Panc1 (cell line): ENCODE measurements at regions not wholly inside any gene's neighbourhood (a gene's known extent, or its start where the extent isn't known, plus 50 kb on each side); places are given as distances from the start of the nearest gene placed in this dataset.

Experiments
- POLR2AphosphoS5 ChIP-seq: IDR thresholded peaks from 2 replicates; pipeline ENCODE4 v1.6.1; 2012; ENCODE audit warnings: mild to moderate bottlenecking, low read depth, low read length, moderate library complexity
- REST ChIP-seq, 2 experiments: IDR thresholded peaks; 2 replicates each; pipeline ENCODE4 v1.6.1; 2011 to 2012; ENCODE audit warnings: low read depth in 2 of 2, control low read depth in 1 of 2, low read length in 1 of 2, mild to moderate bottlenecking in 1 of 2, moderate library complexity in 1 of 2; ENCODE audit not compliant: insufficient read depth in 1 of 2
- TF ChIP-seq, protein P1 (sequence below): fragments of 450-650 bp; IDR thresholded peaks from 2 replicates; pipeline ENCODE4 v1.5.1; 2017; ENCODE audit warnings: mild to moderate bottlenecking

DNA sequence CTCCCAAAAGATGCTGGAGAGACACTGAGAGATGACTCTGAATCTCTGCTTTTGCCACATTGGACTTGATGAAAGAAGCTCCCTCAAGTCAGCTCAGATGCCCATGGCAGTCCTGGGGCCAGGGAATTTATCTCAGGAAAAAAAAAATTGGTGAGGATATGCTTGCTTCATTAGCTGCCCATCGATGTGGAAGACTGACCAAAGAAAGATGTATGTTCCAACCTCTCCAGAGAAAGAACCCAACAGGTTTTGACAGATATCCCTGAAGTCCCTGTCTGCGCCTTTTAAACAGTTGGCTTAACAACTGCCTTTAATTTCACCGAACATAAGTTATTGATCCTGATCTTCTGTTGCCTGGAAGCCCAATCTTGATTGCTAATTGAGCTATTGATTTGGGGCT is 137.4 kb downstream of the TMEM114 start:
- TF ChIP-seq, protein P1, sequence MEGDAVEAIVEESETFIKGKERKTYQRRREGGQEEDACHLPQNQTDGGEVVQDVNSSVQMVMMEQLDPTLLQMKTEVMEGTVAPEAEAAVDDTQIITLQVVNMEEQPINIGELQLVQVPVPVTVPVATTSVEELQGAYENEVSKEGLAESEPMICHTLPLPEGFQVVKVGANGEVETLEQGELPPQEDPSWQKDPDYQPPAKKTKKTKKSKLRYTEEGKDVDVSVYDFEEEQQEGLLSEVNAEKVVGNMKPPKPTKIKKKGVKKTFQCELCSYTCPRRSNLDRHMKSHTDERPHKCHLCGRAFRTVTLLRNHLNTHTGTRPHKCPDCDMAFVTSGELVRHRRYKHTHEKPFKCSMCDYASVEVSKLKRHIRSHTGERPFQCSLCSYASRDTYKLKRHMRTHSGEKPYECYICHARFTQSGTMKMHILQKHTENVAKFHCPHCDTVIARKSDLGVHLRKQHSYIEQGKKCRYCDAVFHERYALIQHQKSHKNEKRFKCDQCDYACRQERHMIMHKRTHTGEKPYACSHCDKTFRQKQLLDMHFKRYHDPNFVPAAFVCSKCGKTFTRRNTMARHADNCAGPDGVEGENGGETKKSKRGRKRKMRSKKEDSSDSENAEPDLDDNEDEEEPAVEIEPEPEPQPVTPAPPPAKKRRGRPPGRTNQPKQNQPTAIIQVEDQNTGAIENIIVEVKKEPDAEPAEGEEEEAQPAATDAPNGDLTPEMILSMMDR, result no peak
- no peak for TF ChIP-seq POLR2AphosphoS5
- TF ChIP-seq REST (IDR thresholded peaks at IDR 0.05; ENCODE audit: insufficient read depth in 1 of 2, low read depth in 2 of 2, low read length in 1 of 2), result no peak
